ENCODE measurements at regions not wholly inside any gene's neighbourhood (a gene's known extent, or its start where the extent isn't known, plus 50 kb on each side); places are given as distances from the start of the nearest gene placed in this dataset.

GRCh38 chr2:209371407-209371806 lies 52.4 kb upstream of the MAP2 start:
- Histone ChIP-seq H3K79me2 (ENCODE audit: control insufficient read depth, insufficient read depth, low read length) (no peaks in the 10 kb centered on the region), H3K36me3 (ENCODE audit: control insufficient read depth in 2 of 2, extremely low read depth in 1 of 2, insufficient read depth in 2 of 2, low read length in 2 of 2) (no peaks in the 10 kb centered on the region), H3K27me3 (ENCODE audit: control insufficient read depth, extremely low read depth, insufficient read depth, low read length) (no peaks in the 10 kb centered on the region), H2AFZ (ENCODE audit: control insufficient read depth, low read length) (no peak overlapping the region), H3K9me3 (ENCODE audit: control insufficient read depth, low read depth, low read length) (no peaks in the 10 kb centered on the region), H3K4me2 (ENCODE audit: control insufficient read depth, extremely low read depth, insufficient read depth, low read depth, low read length) (no peak overlapping the region), H3K9ac (ENCODE audit: control insufficient read depth, extremely low read depth, insufficient read depth, low read length) (no peak overlapping the region), H3K4me3 (ENCODE audit: control insufficient read depth in 2 of 3, extremely low read depth in 1 of 3, insufficient read depth in 2 of 3, low read depth in 1 of 3, low read length in 3 of 3) (no peak overlapping the region), H3K4me1 (ENCODE audit: control insufficient read depth, extremely low read depth, insufficient read depth, low read length) (peaks cover 22% of the 10 kb centered on the region), H4K20me1 (ENCODE audit: control insufficient read depth, extremely low read depth, insufficient read depth, low read length) (no peaks in the 10 kb centered on the region), H3K9me1 (ENCODE audit: control insufficient read depth, extremely low read depth, insufficient read depth, low read length) (no peaks in the 10 kb centered on the region), H3K27ac (ENCODE audit: control insufficient read depth, insufficient read depth, low read length) (no peak overlapping the region)
- no peak for FAIRE-seq
- dilution Hi-C loops (cut with MboI; ENCODE audit: extremely low pct_ligation_motif_present, low sequenced_read_pairs), result no loop called here
- TF ChIP-seq CTCF (optimal IDR thresholded peaks at IDR 0.05 in 1 of 3, IDR thresholded peaks at IDR 0.05 in 1 of 3, conservative IDR thresholded peaks at IDR 0.05 in 1 of 3; ENCODE audit: extremely low read depth in 1 of 3, insufficient read depth in 2 of 3, low read length in 3 of 3) (no peak), EZH2 (IDR thresholded peaks at IDR 0.05; ENCODE audit: low read length) (no peak)
- no peak for DNase-seq (ENCODE audit: low read depth, low spot score)

Small RNA genes in the stretch of these regions (small RNA-seq; reads per million reads assigned to genes)
- gene RNA5SP117 (ENCODE audit: insufficient read length in 3 of 3, low read depth in 3 of 3, low replicate concordance in 1 of 3), result 0 reads per million in 3 experiments

All from keratinocyte (primary cell).